Neural cell (in vitro differentiated cells): ENCODE measurements at regions not wholly inside any gene's neighbourhood (a gene's known extent, or its start where the extent isn't known, plus 50 kb on each side); places are given as distances from the start of the nearest gene placed in this dataset.

Experiments
- H2AFZ ChIP-seq: fragments of 200-600, 300-800 bp; sonication (generic), shearing (Covaris generic); 2 replicates; pipeline ENCODE4 v1.6.0; 2014; ENCODE audit warnings: low read depth, mild to moderate bottlenecking, antibody characterized with exemption, low read length, moderate library complexity
- H3F3A ChIP-seq: fragments of 200-600 bp; shearing (Covaris generic); 2 replicates; pipeline ENCODE4 v1.6.1; 2016; ENCODE audit warnings: mild to moderate bottlenecking, moderate library complexity, mixed read lengths, antibody characterized with exemption, low read length; ENCODE audit not compliant: insufficient read depth, poor library complexity, severe bottlenecking
- H3K27ac ChIP-seq: fragments of 200-600, 300-800 bp; sonication (generic), shearing (Covaris generic); 2 replicates; pipeline ENCODE4 v1.5.1; 2014; ENCODE audit warnings: mild to moderate bottlenecking, low read length, moderate library complexity
- H3K27me3 ChIP-seq: fragments of 300-800, 200-600 bp; sonication (generic), shearing (Covaris generic); 2 replicates; pipeline ENCODE4 v1.6.0; 2014; ENCODE audit warnings: mild to moderate bottlenecking, low read depth, low read length, moderate library complexity; ENCODE audit not compliant: insufficient read depth
- H3K36me3 ChIP-seq: fragments of 300-800, 200-600 bp; sonication (generic), shearing (Covaris generic); 2 replicates; pipeline ENCODE4 v1.5.1; 2014; ENCODE audit warnings: mild to moderate bottlenecking, antibody characterized with exemption, low read length, moderate library complexity; ENCODE audit not compliant: insufficient read depth
- H3K4me2 ChIP-seq: fragments of 300-800, 200-600 bp; sonication (generic), shearing (Covaris generic); 2 replicates; pipeline ENCODE4 v1.6.0; 2014; ENCODE audit warnings: mild to moderate bottlenecking, low read length
- H3K4me3 ChIP-seq: fragments of 300-800, 200-600 bp; sonication (generic), shearing (Covaris generic); 2 replicates; pipeline ENCODE4 v1.5.1; 2014; ENCODE audit warnings: mild to moderate bottlenecking, low read length, moderate library complexity
- H3K79me2 ChIP-seq: fragments of 200-600 bp; shearing (Covaris generic); replicated peaks from 2 replicates; pipeline ENCODE4 v1.6.0; 2014; ENCODE audit warnings: mild to moderate bottlenecking, low read length, moderate library complexity; ENCODE audit not compliant: insufficient read depth
- H3K9ac ChIP-seq: fragments of 300-800, 200-600 bp; sonication (generic), shearing (Covaris generic); 2 replicates; pipeline ENCODE4 v1.6.1; 2016; ENCODE audit warnings: mild to moderate bottlenecking, low read length, mixed read lengths
- H3K9me2 ChIP-seq: fragments of 200-600 bp; shearing (Covaris generic); 2 replicates; pipeline ENCODE4 v1.6.1; 2016; ENCODE audit warnings: mild to moderate bottlenecking, low read length, mixed read lengths; ENCODE audit not compliant: insufficient read depth
- H3K9me3 ChIP-seq: fragments of 200-600, 300-800 bp; sonication (generic), shearing (Covaris generic); 2 replicates; pipeline ENCODE4 v1.6.1; 2016; ENCODE audit warnings: mild to moderate bottlenecking, mixed run types, low read length, moderate library complexity, mixed read lengths
- H4K20me1 ChIP-seq: fragments of 200-600 bp; shearing (Covaris generic); 2 replicates; pipeline ENCODE4 v1.6.1; 2016; ENCODE audit warnings: mild to moderate bottlenecking, mixed run types; ENCODE audit not compliant: insufficient read depth
- EP300 ChIP-seq: fragments of 450-650 bp; conservative IDR thresholded peaks from 2 replicates; pipeline ENCODE4 v1.6.1; 2014; ENCODE audit warnings: antibody characterized with exemption, mild to moderate bottlenecking, moderate library complexity; ENCODE audit not compliant: poor library complexity, severe bottlenecking
- EZH2 ChIP-seq: fragments of 200-600, 300-800 bp; shearing (Covaris generic), sonication (generic); IDR thresholded peaks from 2 replicates; pipeline ENCODE4 v1.6.1; 2014; ENCODE audit warnings: antibody characterized with exemption, low read length, borderline replicate concordance, mild to moderate bottlenecking; ENCODE audit not compliant: insufficient read depth, poor library complexity, severe bottlenecking
- MXI1 ChIP-seq: fragments of 450-650 bp; conservative IDR thresholded peaks from 2 replicates; pipeline ENCODE4 v1.6.1; 2014; ENCODE audit warnings: antibody characterized with exemption, mild to moderate bottlenecking; ENCODE audit not compliant: poor library complexity, severe bottlenecking
- POLR2AphosphoS5 ChIP-seq: IDR thresholded peaks from 2 replicates; pipeline ENCODE4 v1.6.1; 2012
- RAD21 ChIP-seq: fragments of 450-650 bp; conservative IDR thresholded peaks from 2 replicates; pipeline ENCODE4 v1.6.1; 2014; ENCODE audit warnings: antibody characterized with exemption, mild to moderate bottlenecking, moderate library complexity
- SMC3 ChIP-seq: fragments of 450-650 bp; conservative IDR thresholded peaks from 2 replicates; pipeline ENCODE4 v1.6.1; 2014; ENCODE audit warnings: antibody characterized with exemption, mild to moderate bottlenecking, moderate library complexity; ENCODE audit not compliant: poor library complexity
- TAF1 ChIP-seq: IDR thresholded peaks from 2 replicates; pipeline ENCODE4 v1.6.1; 2012; ENCODE audit warnings: low read depth
- TF ChIP-seq, protein P1 (sequence below): IDR thresholded peaks from 2 replicates; pipeline ENCODE4 v1.6.1; 2012; ENCODE audit warnings: borderline replicate concordance
- TF ChIP-seq, protein P2 (sequence below): fragments of 450-650 bp; IDR thresholded peaks from 2 replicates; pipeline ENCODE4 v1.5.1; 2014; ENCODE audit warnings: antibody characterized with exemption, mild to moderate bottlenecking, moderate library complexity; ENCODE audit not compliant: poor library complexity, severe bottlenecking

DNA sequence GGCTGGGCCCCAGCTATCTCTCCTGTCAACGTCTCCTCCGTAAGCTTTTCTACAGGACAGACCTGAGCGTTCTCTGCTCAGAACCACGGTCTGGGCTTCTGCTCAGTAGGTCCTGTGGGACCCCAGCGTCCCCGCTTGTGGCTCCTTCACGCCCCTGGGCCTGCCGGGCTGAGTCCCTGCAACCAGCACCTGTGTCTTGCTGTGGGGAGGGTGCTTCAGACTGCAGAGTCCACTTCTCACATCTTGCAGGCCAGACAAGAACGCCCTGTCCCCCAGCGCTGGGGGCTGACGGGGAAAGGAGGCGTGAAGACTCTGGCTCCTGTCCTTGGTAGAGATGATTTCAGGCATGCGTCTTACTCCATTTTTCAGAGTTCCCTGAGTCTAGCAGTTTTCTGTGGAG lies 1480.8 kb downstream of the BRD1 start:
- H3K27me3 ChIP-seq = no peaks in the 10 kb centered on the region
- H3K4me3 ChIP-seq = no peak overlapping the region
- TF ChIP-seq SMC3 (no peak), POLR2AphosphoS5 (no peak), TAF1 (no peak)
- no peak overlapping the region for H3K27ac ChIP-seq
- no peaks in the 10 kb centered on the region for H3F3A ChIP-seq
- H3K4me2 ChIP-seq = no peak overlapping the region
- H3K9me2 ChIP-seq = no peaks in the 10 kb centered on the region
- H3K9me3 ChIP-seq = no peaks in the 10 kb centered on the region
- no peak overlapping the region for H3K9ac ChIP-seq
- H2AFZ ChIP-seq = no peak overlapping the region
- H3K79me2 ChIP-seq = no peaks in the 10 kb centered on the region
- H3K36me3 ChIP-seq = no peaks in the 10 kb centered on the region
- no peaks in the 10 kb centered on the region for H4K20me1 ChIP-seq

DNA sequence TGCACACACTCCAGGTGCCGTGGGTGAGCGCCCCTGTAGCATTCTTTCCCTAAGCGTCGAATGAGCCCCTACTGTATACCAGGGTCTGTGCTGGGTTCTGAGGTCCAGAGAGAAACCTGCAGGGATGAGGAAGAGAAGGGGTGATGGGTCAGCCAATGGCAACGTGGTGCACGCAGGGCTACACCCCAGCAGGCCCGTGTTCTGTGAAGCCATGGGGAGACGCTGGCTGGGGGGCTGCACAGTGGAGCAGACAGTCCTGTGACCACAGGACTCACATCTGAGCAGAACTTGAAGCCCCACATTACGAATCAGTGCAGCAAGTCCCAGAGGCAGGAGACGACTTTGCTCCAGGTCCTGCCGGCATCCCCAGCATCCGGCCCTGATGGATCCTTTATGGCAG lies 1481.4 kb downstream of the BRD1 start:
- H3K4me2 ChIP-seq = no peak overlapping the region
- TF ChIP-seq RAD21 (no peak), MXI1 (no peak), POLR2AphosphoS5 (no peak), TAF1 (no peak)
- TF ChIP-seq, protein P1, sequence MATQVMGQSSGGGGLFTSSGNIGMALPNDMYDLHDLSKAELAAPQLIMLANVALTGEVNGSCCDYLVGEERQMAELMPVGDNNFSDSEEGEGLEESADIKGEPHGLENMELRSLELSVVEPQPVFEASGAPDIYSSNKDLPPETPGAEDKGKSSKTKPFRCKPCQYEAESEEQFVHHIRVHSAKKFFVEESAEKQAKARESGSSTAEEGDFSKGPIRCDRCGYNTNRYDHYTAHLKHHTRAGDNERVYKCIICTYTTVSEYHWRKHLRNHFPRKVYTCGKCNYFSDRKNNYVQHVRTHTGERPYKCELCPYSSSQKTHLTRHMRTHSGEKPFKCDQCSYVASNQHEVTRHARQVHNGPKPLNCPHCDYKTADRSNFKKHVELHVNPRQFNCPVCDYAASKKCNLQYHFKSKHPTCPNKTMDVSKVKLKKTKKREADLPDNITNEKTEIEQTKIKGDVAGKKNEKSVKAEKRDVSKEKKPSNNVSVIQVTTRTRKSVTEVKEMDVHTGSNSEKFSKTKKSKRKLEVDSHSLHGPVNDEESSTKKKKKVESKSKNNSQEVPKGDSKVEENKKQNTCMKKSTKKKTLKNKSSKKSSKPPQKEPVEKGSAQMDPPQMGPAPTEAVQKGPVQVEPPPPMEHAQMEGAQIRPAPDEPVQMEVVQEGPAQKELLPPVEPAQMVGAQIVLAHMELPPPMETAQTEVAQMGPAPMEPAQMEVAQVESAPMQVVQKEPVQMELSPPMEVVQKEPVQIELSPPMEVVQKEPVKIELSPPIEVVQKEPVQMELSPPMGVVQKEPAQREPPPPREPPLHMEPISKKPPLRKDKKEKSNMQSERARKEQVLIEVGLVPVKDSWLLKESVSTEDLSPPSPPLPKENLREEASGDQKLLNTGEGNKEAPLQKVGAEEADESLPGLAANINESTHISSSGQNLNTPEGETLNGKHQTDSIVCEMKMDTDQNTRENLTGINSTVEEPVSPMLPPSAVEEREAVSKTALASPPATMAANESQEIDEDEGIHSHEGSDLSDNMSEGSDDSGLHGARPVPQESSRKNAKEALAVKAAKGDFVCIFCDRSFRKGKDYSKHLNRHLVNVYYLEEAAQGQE = no peak
- no peaks in the 10 kb centered on the region for H3K36me3 ChIP-seq
- no peak overlapping the region for H2AFZ ChIP-seq
- no peaks in the 10 kb centered on the region for H3K9me3 ChIP-seq
- H3K4me3 ChIP-seq = no peak overlapping the region
- no peaks in the 10 kb centered on the region for H3K27me3 ChIP-seq
- H3K27ac ChIP-seq = no peak overlapping the region
- no peaks in the 10 kb centered on the region for H3F3A ChIP-seq
- no peaks in the 10 kb centered on the region for H4K20me1 ChIP-seq
- H3K79me2 ChIP-seq = no peaks in the 10 kb centered on the region
- no peaks in the 10 kb centered on the region for H3K9me2 ChIP-seq
- no peak overlapping the region for H3K9ac ChIP-seq

DNA sequence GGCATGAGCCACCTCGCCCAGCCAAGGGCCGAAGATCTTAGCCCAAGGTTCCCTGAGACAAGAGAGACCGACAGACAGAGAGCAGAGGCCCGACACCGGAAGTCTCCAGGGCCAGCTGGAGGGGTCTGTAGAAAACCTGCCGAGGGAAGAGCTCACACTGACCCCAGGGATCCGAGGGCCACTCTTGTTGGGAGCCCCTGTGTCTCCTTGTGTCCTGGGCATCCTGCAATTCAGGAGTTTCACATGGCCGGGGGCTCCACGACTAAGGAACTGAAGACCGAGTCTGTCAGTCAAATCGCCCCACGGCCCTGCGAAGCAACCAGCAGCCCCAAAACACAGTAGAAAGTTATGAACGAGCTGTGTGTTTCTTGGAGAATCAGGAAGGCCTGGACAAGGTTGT lies 1482.0 kb downstream of the BRD1 start:
- Histone ChIP-seq H3K4me3 (no peak overlapping the region), H3K27me3 (no peaks in the 10 kb centered on the region), H3K79me2 (no peaks in the 10 kb centered on the region), H3K4me2 (no peak overlapping the region), H3K27ac (no peak overlapping the region), H3K9ac (no peak overlapping the region), H4K20me1 (no peaks in the 10 kb centered on the region), H2AFZ (no peak overlapping the region), H3F3A (no peaks in the 10 kb centered on the region), H3K9me2 (no peaks in the 10 kb centered on the region), H3K36me3 (no peaks in the 10 kb centered on the region), H3K9me3 (no peaks in the 10 kb centered on the region)
- TF ChIP-seq, protein P2, sequence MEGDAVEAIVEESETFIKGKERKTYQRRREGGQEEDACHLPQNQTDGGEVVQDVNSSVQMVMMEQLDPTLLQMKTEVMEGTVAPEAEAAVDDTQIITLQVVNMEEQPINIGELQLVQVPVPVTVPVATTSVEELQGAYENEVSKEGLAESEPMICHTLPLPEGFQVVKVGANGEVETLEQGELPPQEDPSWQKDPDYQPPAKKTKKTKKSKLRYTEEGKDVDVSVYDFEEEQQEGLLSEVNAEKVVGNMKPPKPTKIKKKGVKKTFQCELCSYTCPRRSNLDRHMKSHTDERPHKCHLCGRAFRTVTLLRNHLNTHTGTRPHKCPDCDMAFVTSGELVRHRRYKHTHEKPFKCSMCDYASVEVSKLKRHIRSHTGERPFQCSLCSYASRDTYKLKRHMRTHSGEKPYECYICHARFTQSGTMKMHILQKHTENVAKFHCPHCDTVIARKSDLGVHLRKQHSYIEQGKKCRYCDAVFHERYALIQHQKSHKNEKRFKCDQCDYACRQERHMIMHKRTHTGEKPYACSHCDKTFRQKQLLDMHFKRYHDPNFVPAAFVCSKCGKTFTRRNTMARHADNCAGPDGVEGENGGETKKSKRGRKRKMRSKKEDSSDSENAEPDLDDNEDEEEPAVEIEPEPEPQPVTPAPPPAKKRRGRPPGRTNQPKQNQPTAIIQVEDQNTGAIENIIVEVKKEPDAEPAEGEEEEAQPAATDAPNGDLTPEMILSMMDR = no peak
- TF ChIP-seq MXI1 = no peak
- no peak for TF ChIP-seq EP300
- no peak for TF ChIP-seq EZH2
- TF ChIP-seq SMC3 = no peak
- TF ChIP-seq, protein P1 = no peak
- TF ChIP-seq POLR2AphosphoS5 = no peak
- no peak for TF ChIP-seq RAD21
- TF ChIP-seq TAF1 = no peak
